IMR-90 (cell line): ENCODE measurements at regions not wholly inside any gene's neighbourhood (a gene's known extent, or its start where the extent isn't known, plus 50 kb on each side); places are given as distances from the start of the nearest gene placed in this dataset.

ENCODE experiments used
- ATAC-seq: fragments of 200-7000 bp; cut with Tn5 transposase; 2 replicates; pipeline ENCODE4 v1.9.1; 2020; ENCODE audit warnings: low read depth, mild to moderate bottlenecking, moderate library complexity
- BruUV-seq: library from RNA; stranded (reverse); fragments of 400-500 nt; replicated peaks from 2 replicates; lab custom pipeline; 2021; lab: Mats Ljungman, UMichigan
- CTCF ChIA-PET: fragments of 300-600 bp; formaldehyde crosslinking; extraction: SDS; loops from one replicate; lab custom pipeline; 2021; ENCODE audit warnings: antibody characterized with exemption; lab: Yijun Ruan, JAX
- POLR2A ChIA-PET: fragments of 300-600 bp; sonication (Branson Sonifier 250); formaldehyde crosslinking; loops from one replicate; lab custom pipeline; 2022; ENCODE audit warnings: antibody characterized with exemption; ENCODE audit not compliant: unreplicated experiment; lab: Charles Lee
- DNase-seq: peaks from one replicate; pipeline ENCODE4 v3.0.0; 2013
- H2AFZ ChIP-seq: replicated peaks from 2 replicates; pipeline ENCODE3; 2013; ENCODE audit warnings: low read length, mild to moderate bottlenecking; ENCODE audit not compliant: poor library complexity
- H2AK5ac ChIP-seq: 2 replicates; pipeline ENCODE4 v1.6.1; 2013; ENCODE audit warnings: low read depth, low read length, inconsistent platforms
- H2AK9ac ChIP-seq: replicated peaks from 2 replicates; pipeline ENCODE3; 2013; ENCODE audit warnings: mild to moderate bottlenecking, low read depth, low read length, moderate library complexity; ENCODE audit not compliant: poor library complexity
- H2BK120ac ChIP-seq: 2 replicates; pipeline ENCODE4 v1.6.1; 2013; ENCODE audit warnings: low read depth, low read length, inconsistent platforms
- H2BK15ac ChIP-seq: 3 replicates; pipeline ENCODE4 v1.6.1; 2013; ENCODE audit warnings: low read depth, low read length, inconsistent platforms
- H2BK20ac ChIP-seq: 2 replicates; pipeline ENCODE4 v1.6.1; 2013; ENCODE audit warnings: low read depth, mild to moderate bottlenecking, inconsistent platforms, low read length, moderate library complexity
- H2BK5ac ChIP-seq: 2 replicates; pipeline ENCODE4 v1.6.1; 2013; ENCODE audit warnings: mild to moderate bottlenecking, low read depth, low read length, inconsistent platforms; ENCODE audit not compliant: poor library complexity, severe bottlenecking
- H3K14ac ChIP-seq: replicated peaks from 2 replicates; pipeline ENCODE4 v1.6.1; 2013; ENCODE audit warnings: low read depth, low read length, inconsistent platforms
- H3K18ac ChIP-seq: 2 replicates; pipeline ENCODE4 v1.6.1; 2013; ENCODE audit warnings: low read depth, low read length, control low read depth
- H3K23ac ChIP-seq: 2 replicates; pipeline ENCODE4 v1.6.1; 2013; ENCODE audit warnings: low read depth, low read length, inconsistent platforms
- H3K27ac ChIP-seq: 2 replicates; pipeline ENCODE4 v1.5.1; 2013; ENCODE audit warnings: mild to moderate bottlenecking, control low read depth, low read length; ENCODE audit not compliant: insufficient read depth
- H3K27me3 ChIP-seq: 2 replicates; pipeline ENCODE4 v1.6.1; 2013; ENCODE audit warnings: low read length; ENCODE audit not compliant: control insufficient read depth, insufficient read depth
- H3K36me3 ChIP-seq: 2 replicates; pipeline ENCODE4 v1.6.1; 2013; ENCODE audit warnings: low read length, mixed read lengths; ENCODE audit not compliant: control insufficient read depth, insufficient read depth
- H3K4ac ChIP-seq: 2 replicates; pipeline ENCODE4 v1.6.1; 2013; ENCODE audit warnings: low read depth, low read length, inconsistent platforms
- H3K4me1 ChIP-seq: 2 replicates; pipeline ENCODE4 v1.6.1; 2013; ENCODE audit warnings: low read length, mixed read lengths; ENCODE audit not compliant: control insufficient read depth, insufficient read depth
- H3K4me2 ChIP-seq: 2 replicates; pipeline ENCODE4 v1.6.1; 2013; ENCODE audit warnings: low read depth, mild to moderate bottlenecking, control low read depth, low read length, moderate library complexity
- H3K4me3 ChIP-seq: 2 replicates; pipeline ENCODE4 v1.5.1; 2013; ENCODE audit warnings: low read depth, mild to moderate bottlenecking, control low read depth, low read length, moderate library complexity; ENCODE audit not compliant: insufficient read depth
- H3K56ac ChIP-seq: 2 replicates; pipeline ENCODE4 v1.6.1; 2013; ENCODE audit warnings: low read length, inconsistent platforms; ENCODE audit not compliant: insufficient read depth; ENCODE audit errors: extremely low read depth
- H3K79me1 ChIP-seq, 2 experiments: 2 replicates each; pipeline ENCODE4 v1.6.1; 2013; ENCODE audit warnings: low read length in 2 of 2, inconsistent platforms in 1 of 2, low read depth in 1 of 2
- H3K9ac ChIP-seq: 2 replicates; pipeline ENCODE4 v1.6.1; 2013; ENCODE audit warnings: low read depth, low read length, control low read depth
- H3K9me1 ChIP-seq: 2 replicates; pipeline ENCODE4 v1.6.1; 2013; ENCODE audit warnings: low read length, inconsistent platforms; ENCODE audit not compliant: insufficient read depth
- H3K9me3 ChIP-seq: 2 replicates; pipeline ENCODE4 v1.6.1; 2013; ENCODE audit warnings: low read length; ENCODE audit not compliant: control insufficient read depth, insufficient read depth
- H4K20me1 ChIP-seq: 2 replicates; pipeline ENCODE4 v1.6.1; 2013; ENCODE audit warnings: low read length, inconsistent platforms; ENCODE audit not compliant: insufficient read depth
- H4K5ac ChIP-seq: 2 replicates; pipeline ENCODE4 v1.6.1; 2013; ENCODE audit warnings: mild to moderate bottlenecking, low read depth, low read length, control low read depth
- H4K8ac ChIP-seq, 2 experiments: 2 replicates each; pipeline ENCODE4 v1.6.1; 2013; ENCODE audit warnings: low read depth in 2 of 2, low read length in 2 of 2, control low read depth in 1 of 2, inconsistent platforms in 1 of 2
- H4K91ac ChIP-seq: 2 replicates; pipeline ENCODE4 v1.6.1; 2013; ENCODE audit warnings: low read depth, low read length, inconsistent platforms; ENCODE audit not compliant: insufficient read depth
- CEBPB ChIP-seq: IDR thresholded peaks from 2 replicates; pipeline ENCODE4 v1.6.1; 2012; ENCODE audit warnings: low read depth, low read length, improper control_type of control experiment
- CHD1 ChIP-seq: IDR thresholded peaks from 2 replicates; pipeline ENCODE4 v1.6.1; 2012; ENCODE audit warnings: low read depth, low read length, improper control_type of control experiment
- MAFK ChIP-seq: IDR thresholded peaks from 2 replicates; pipeline ENCODE4 v1.6.1; 2012; ENCODE audit warnings: low read depth, low read length, improper control_type of control experiment
- MAZ ChIP-seq: IDR thresholded peaks from 2 replicates; pipeline ENCODE4 v1.6.1; 2012; ENCODE audit warnings: low read depth, mild to moderate bottlenecking, low read length, improper control_type of control experiment, moderate library complexity, borderline replicate concordance
- MXI1 ChIP-seq: IDR thresholded peaks from 2 replicates; pipeline ENCODE4 v1.6.1; 2012; ENCODE audit warnings: low read depth, mild to moderate bottlenecking, low read length, moderate library complexity, borderline replicate concordance
- POLR2A ChIP-seq: IDR thresholded peaks from 2 replicates; pipeline ENCODE4 v1.6.1; 2012; ENCODE audit warnings: mild to moderate bottlenecking, low read depth, low read length
- RAD21 ChIP-seq: IDR thresholded peaks from 2 replicates; pipeline ENCODE4 v1.6.1; 2012; ENCODE audit warnings: low read length, improper control_type of control experiment
- RCOR1 ChIP-seq: IDR thresholded peaks from 2 replicates; pipeline ENCODE4 v1.6.1; 2012; ENCODE audit warnings: mild to moderate bottlenecking, low read length, improper control_type of control experiment; ENCODE audit not compliant: insufficient replicate concordance
- RFX5 ChIP-seq: IDR thresholded peaks from 2 replicates; pipeline ENCODE4 v1.8.0; 2012; ENCODE audit warnings: low read depth, mild to moderate bottlenecking, low read length, moderate library complexity
- WGBS, 2 experiments: methylation state at CpG; one replicate each; pipeline versions ENCODE4 v1.1.5 to v1.1.7; 2013; ENCODE audit warnings: missing lambda C conversion rate in 2 of 2; ENCODE audit not compliant: insufficient read length in 1 of 2; ENCODE audit errors: extremely low coverage in 2 of 2; 5-methylcytosine and 5-hydroxymethylcytosine counted together
- dilution Hi-C: fragments of 300-500 bp; cut with HindIII; formaldehyde crosslinking; loops from one replicate; pipeline ENCODE4 v1.14.3; 2018; ENCODE audit warnings: low sequenced_read_pairs; ENCODE audit not compliant: unreplicated experiment
- in situ Hi-C: fragments of 300-500 bp; cut with MboI; formaldehyde crosslinking; loops from 3 replicates; pipeline ENCODE4 v1.14.3; 2019; ENCODE audit warnings: low sequenced_read_pairs, inconsistent platforms, mixed read lengths
- intact Hi-C: fragments of 100-400 bp; cut with micrococcal nuclease; formaldehyde crosslinking; loops from 2 replicates; pipeline ENCODE4 v1.10.0; 2022
- TF ChIP-seq, protein P1 (sequence below): conservative IDR thresholded peaks from 2 replicates; pipeline ENCODE4 v1.5.1; 2012; ENCODE audit warnings: mild to moderate bottlenecking, low read depth, low read length, improper control_type of control experiment
- TF ChIP-seq, protein P2 (sequence below): fragments of 150-350 bp; IDR thresholded peaks from 2 replicates; pipeline ENCODE4 v1.6.1; 2017; ENCODE audit warnings: mild to moderate bottlenecking, antibody characterized with exemption, low read length, low read depth

GRCh38 chr11:106353031-106353430 is 275.6 kb downstream of the AASDHPPT start:
- Histone ChIP-seq H3K4me1 (no peaks in the 10 kb centered on the region), H4K8ac (no peak overlapping the region), H2BK5ac (no peak overlapping the region), H2AK9ac (no peak overlapping the region), H3K9me1 (no peaks in the 10 kb centered on the region), H4K5ac (no peak overlapping the region), H3K9me3 (no peaks in the 10 kb centered on the region), H3K4me2 (no peak overlapping the region), H3K23ac (no peak overlapping the region), H3K14ac (no peak overlapping the region), H2BK120ac (no peak overlapping the region), H4K20me1 (no peaks in the 10 kb centered on the region), H2AFZ (no peak overlapping the region), H3K27me3 (no peaks in the 10 kb centered on the region), H2AK5ac (no peak overlapping the region), H3K79me1 (no peaks in the 10 kb centered on the region), H3K18ac (no peak overlapping the region), H3K56ac (no peak overlapping the region), H3K27ac (no peak overlapping the region), H3K9ac (no peak overlapping the region), H2BK15ac (no peak overlapping the region), H3K4ac (no peak overlapping the region), H3K36me3 (no peaks in the 10 kb centered on the region), H4K91ac (no peak overlapping the region), H2BK20ac (no peak overlapping the region), H3K4me3 (no peak overlapping the region)
- in situ Hi-C loops (no loop called here), intact Hi-C loops (no loop called here), dilution Hi-C loops (no loop called here)
- ATAC-seq: no peak
- CTCF ChIA-PET: no interaction called here
- DNase-seq: no peak
- BruUV-seq: no TSS peak
- POLR2A ChIA-PET: no interaction called here
- TF ChIP-seq CHD1: no peak
- TF ChIP-seq POLR2A: no peak
- no peak for TF ChIP-seq MAFK
- no peak for TF ChIP-seq MXI1
- no peak for TF ChIP-seq CEBPB
- TF ChIP-seq RCOR1: no peak
- no peak for TF ChIP-seq RAD21
- TF ChIP-seq, protein P1, sequence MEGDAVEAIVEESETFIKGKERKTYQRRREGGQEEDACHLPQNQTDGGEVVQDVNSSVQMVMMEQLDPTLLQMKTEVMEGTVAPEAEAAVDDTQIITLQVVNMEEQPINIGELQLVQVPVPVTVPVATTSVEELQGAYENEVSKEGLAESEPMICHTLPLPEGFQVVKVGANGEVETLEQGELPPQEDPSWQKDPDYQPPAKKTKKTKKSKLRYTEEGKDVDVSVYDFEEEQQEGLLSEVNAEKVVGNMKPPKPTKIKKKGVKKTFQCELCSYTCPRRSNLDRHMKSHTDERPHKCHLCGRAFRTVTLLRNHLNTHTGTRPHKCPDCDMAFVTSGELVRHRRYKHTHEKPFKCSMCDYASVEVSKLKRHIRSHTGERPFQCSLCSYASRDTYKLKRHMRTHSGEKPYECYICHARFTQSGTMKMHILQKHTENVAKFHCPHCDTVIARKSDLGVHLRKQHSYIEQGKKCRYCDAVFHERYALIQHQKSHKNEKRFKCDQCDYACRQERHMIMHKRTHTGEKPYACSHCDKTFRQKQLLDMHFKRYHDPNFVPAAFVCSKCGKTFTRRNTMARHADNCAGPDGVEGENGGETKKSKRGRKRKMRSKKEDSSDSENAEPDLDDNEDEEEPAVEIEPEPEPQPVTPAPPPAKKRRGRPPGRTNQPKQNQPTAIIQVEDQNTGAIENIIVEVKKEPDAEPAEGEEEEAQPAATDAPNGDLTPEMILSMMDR: no peak
- no peak for TF ChIP-seq RFX5
- no peak for TF ChIP-seq MAZ
- TF ChIP-seq, protein P2, sequence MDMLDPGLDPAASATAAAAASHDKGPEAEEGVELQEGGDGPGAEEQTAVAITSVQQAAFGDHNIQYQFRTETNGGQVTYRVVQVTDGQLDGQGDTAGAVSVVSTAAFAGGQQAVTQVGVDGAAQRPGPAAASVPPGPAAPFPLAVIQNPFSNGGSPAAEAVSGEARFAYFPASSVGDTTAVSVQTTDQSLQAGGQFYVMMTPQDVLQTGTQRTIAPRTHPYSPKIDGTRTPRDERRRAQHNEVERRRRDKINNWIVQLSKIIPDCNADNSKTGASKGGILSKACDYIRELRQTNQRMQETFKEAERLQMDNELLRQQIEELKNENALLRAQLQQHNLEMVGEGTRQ: no peak
- WGBS, 2 experiments: no CpG with 5 or more reads among the region's 2 CpGs
